HG02678 (cell line): ENCODE measurements at regions not wholly inside any gene's neighbourhood (a gene's known extent, or its start where the extent isn't known, plus 50 kb on each side); places are given as distances from the start of the nearest gene placed in this dataset.

Experiments used
- ATAC-seq: cut with Tn5 transposase; IDR thresholded peaks from one replicate; pipeline ENCODE4 v1.9.1; 2021; ENCODE audit warnings: mild to moderate bottlenecking, moderate library complexity; ENCODE audit not compliant: unreplicated experiment

DNA sequence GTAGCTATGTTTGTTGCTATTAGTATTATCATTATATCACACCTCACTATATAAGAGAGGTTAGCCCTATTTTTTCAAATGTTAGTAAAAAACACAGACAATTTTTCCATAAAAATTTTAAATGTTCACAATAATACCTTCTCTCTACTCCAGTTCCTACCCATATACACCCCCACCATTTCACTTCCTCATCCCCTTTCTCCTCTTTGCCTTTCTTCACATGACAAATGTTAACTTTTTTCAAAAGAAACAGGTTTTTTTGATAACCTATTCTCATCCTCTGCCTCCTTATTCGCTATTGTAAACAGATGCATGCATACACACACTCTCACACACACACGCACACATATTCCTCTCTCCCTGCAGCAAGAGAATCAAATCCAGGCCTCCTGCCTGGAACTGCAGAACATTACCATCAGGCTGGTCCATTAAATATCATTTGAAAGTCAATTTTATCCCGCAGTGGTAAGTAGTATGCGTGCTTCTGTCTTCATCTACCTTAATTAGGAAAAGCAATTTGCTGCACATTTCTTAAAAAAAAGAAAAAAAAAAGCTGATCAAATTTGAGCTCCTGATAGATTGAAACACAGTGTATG, 55.5 kb downstream of the MID1IP1 start:
- no peak for ATAC-seq

DNA sequence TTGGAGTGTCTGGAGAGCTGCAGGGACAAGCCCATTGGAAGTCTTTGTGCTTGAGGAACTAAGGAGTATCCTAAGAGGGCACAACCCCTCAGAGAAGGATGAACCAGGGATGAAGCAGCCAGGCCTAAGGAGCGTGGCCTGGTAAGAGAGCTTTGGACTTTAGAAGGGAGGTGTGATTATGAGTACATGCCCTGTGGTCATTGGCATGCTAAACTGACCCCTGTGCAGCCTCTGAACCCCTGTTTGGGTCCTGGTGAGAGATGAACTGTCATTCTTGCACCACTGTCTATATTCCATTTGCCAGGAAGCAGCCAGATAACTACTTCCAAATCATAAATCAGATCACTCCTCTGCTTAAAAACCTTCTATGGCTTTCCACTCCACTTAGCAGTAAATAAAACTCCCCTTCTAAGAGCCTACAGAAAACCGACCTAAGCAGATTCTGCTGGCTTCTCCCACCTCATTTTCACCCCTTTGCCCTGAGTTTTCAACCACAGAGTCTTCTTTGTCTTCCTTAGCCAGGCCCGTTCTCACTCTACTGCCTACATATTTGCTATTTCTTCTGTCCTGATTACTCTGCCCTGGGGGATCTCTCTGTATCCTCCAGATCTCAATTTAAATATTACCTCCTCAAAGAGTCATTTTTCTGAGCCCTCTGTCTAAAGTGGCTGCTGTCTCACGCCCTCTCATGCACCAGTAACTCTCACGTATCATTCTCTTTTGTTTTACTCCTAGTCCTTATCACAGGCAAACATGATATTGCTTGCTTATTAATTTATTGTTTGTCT, 56.7 kb downstream of the MID1IP1 start:
- ATAC-seq, result no peak

GRCh38 chrX:38859602-38860001, 58.3 kb downstream of the MID1IP1 start:
- no peak for ATAC-seq

GRCh38 chrX:38860106-38861013, 59.1 kb downstream of the MID1IP1 start:
- no peak for ATAC-seq

DNA sequence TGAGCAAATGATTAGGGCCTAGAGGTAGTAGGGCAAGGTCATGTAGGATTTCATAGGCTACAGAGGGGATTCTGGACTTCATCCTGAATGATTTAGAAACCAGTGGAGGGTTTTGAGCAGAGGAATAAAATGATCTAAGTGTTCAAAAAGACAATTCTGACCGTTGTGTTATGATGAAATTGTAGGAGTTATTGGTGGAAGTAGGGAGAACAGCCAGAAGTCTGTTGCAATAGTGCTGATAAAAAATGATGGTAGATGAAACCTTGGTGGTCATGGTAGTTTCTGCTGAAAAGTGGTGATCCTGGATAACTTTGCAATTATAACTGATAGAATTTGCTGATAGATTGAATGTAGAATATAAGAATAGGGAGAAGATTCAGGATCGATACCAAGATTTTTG, 60.2 kb downstream of the MID1IP1 start:
- ATAC-seq, result no peak

- ATAC-seq, result no peak
These were observed 60.8 kb downstream of the MID1IP1 start for GRCh38 chrX:38862100-38862499.

- ATAC-seq, result no peak
These were observed 62.9 kb downstream of the MID1IP1 start for GRCh38 chrX:38864165-38864564.

DNA sequence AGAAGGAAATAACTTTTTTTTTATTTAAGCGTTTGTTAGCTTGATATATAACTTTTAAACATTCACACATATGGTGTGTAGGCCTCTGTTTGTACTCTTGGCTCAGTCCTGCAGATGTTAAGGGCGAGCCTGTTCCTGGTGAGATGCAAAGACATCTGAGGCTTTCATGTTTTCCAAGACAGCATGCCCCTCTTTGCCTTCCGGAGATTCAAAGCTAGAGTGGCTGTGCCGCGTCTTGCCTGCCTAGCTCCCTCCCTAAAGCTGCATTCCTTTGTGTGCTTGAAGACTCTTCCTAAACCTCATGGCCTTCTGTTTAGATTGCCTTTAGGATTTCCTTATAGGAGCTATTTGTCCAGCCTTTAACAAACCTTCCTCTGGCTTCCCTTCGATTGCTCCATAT, 67.1 kb downstream of the MID1IP1 start:
- ATAC-seq, result no peak

DNA sequence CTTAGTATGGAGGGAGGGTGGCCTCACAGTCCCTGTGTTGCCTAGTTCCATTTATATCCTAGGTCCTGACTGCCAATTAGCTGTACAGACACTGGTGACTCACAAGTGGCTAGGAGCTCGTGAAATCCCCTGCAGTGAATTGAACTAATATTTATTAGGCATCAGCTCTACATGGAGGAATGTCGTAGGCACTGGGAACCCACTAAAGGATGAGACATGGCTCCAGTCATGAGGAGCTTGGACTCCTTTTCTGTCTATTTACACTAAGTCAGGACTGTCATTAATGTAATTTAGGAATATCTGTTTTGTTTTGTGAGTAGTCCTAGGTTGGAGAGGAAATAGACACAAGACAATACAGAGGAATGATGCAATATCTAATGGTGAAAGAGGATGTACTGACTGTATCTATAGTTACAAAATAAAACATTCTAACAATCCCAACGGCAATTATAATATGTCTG, 67.7 kb downstream of the MID1IP1 start:
- ATAC-seq, result no peak

GRCh38 chrX:38870361-38870895, 69.2 kb downstream of the MID1IP1 start:
- ATAC-seq, result no peak

- ATAC-seq, result no peak
These were observed 70.1 kb downstream of the MID1IP1 start for GRCh38 chrX:38871129-38872029.

DNA sequence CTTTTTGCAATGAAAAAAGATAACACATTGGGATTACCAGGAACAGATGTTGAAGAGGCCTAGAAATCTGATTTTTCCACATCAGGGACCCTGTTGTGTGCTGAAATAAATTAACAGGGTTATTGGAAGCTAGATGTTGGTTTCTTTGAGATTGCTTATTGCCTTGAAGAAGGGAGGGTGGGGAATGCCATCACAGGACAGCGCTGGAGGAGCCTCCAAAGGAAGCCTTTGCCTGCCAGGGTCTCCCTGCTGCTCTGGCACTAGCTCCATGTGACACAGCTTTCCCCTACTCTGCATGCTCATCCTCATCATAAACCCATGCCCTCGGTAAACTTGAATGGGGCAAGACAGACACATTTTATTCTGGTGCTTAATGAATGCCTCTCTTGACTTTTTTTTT, 76.1 kb downstream of the MID1IP1 start:
- no peak for ATAC-seq

- ATAC-seq, result no peak
These were observed 77.5 kb downstream of the MID1IP1 start for GRCh38 chrX:38878641-38879340.

GRCh38 chrX:38879631-38880220, 78.5 kb downstream of the MID1IP1 start:
- ATAC-seq, result peak; percentile 59

GRCh38 chrX:38880296-38880854, 79.1 kb downstream of the MID1IP1 start:
- ATAC-seq, result no peak

GRCh38 chrX:38881066-38881465, 79.8 kb downstream of the MID1IP1 start:
- no peak for ATAC-seq

DNA sequence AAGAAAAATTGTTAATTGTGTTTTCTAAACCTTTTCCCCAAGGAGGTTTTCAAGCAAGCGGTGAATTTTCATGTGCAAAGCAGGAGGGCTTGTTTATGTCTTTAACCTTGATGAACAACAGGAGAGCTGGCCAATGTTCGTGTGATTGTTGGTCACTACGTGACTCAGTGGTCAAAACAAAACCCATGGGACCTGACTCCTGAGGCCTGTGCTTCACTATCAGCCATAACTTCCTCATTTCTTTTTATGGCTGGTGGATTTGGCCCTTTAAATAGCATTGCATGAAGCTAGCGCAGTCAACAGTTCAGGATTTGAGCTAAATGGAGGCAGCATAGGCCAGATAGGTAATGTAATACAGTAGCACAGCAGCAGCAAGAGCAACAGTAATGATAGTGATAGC, 80.5 kb downstream of the MID1IP1 start:
- ATAC-seq, result peak; percentile 34

- no peak for ATAC-seq
These were observed 81.8 kb downstream of the MID1IP1 start for GRCh38 chrX:38882894-38883626.
